ENCODE measurements at regions not wholly inside any gene's neighbourhood (a gene's known extent, or its start where the extent isn't known, plus 50 kb on each side); places are given as distances from the start of the nearest gene placed in this dataset.

DNA sequence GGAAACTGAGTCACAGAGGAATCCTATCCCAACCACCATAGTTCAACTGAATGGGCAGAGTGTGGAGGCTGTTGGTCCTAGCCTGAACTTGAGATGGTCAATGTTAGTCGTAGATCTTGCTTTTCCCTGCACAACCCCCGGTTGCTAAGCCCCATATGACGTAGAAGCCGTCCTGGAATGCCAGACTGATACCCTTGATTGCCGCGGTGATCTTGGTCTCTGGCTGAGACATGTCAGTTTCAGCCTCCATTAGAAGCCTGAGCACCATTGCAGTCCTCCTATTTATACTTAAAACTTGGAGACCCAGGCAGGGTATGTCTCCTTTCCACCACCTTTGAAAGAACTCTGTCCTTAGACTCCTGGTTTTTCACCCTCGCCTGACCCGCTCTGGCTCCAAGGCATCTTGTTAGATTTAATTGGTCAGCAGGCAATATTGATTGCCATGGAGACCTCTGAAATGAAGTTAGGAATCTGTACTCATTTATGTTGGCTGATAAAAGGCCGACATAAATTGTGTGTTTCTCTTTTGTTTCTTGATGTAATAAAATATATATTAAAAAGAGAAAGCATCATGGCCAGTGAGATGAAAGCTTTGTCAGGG, 53.4 kb downstream of the RPLP1 start:
- TF ChIP-seq, protein P1, sequence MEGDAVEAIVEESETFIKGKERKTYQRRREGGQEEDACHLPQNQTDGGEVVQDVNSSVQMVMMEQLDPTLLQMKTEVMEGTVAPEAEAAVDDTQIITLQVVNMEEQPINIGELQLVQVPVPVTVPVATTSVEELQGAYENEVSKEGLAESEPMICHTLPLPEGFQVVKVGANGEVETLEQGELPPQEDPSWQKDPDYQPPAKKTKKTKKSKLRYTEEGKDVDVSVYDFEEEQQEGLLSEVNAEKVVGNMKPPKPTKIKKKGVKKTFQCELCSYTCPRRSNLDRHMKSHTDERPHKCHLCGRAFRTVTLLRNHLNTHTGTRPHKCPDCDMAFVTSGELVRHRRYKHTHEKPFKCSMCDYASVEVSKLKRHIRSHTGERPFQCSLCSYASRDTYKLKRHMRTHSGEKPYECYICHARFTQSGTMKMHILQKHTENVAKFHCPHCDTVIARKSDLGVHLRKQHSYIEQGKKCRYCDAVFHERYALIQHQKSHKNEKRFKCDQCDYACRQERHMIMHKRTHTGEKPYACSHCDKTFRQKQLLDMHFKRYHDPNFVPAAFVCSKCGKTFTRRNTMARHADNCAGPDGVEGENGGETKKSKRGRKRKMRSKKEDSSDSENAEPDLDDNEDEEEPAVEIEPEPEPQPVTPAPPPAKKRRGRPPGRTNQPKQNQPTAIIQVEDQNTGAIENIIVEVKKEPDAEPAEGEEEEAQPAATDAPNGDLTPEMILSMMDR (IDR thresholded peaks at IDR 0.05; ENCODE audit: low read depth, low read length), result no peak
- no peak overlapping the region for H3K4me3 ChIP-seq (ENCODE audit: low read depth, low read length)

DNA sequence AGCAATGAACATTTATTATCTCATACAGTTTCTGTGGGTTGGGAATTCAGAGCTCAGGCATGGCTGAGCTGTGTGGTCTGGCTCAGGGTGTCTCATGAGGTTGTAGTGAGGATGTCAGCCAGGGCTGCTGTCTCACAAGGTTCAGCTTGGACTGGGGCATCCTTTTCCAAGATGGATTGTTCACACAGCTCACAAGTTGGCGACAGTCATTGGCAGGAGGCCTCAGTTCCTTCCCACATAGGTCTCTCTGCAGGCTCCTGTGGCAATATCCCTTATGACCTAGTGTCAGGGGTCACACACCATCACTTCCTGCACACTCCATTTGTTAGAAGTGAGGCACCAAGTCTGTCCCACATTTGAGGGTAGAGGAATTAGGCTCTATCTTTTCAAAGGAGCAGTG, 56.0 kb downstream of the RPLP1 start:
- TF ChIP-seq, protein P1 (IDR thresholded peaks at IDR 0.05; ENCODE audit: low read depth, low read length), result no peak
- H3K4me3 ChIP-seq (ENCODE audit: low read depth, low read length), result no peak overlapping the region

DNA sequence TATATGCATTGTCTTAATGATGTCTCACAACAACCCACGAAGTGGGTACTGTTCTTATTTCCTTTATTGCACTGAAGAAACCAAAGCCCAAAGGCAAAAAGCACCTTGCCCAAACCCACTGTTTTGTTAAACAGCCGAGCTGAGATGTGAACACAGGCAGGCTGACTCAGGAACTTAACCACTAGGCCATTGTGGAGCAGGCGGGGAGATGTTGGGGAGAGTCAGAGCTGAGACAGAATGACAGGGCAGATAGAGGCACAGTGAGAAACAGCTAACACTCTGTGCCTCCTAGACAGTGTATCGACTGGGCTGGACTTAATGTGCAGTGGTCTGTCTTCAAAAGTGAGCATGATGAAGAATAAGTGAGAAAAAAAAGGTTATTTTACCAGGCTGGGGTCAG, 56.5 kb downstream of the RPLP1 start:
- TF ChIP-seq, protein P1 (IDR thresholded peaks at IDR 0.05; ENCODE audit: low read depth, low read length), result no peak
- H3K4me3 ChIP-seq (ENCODE audit: low read depth, low read length), result no peak overlapping the region

DNA sequence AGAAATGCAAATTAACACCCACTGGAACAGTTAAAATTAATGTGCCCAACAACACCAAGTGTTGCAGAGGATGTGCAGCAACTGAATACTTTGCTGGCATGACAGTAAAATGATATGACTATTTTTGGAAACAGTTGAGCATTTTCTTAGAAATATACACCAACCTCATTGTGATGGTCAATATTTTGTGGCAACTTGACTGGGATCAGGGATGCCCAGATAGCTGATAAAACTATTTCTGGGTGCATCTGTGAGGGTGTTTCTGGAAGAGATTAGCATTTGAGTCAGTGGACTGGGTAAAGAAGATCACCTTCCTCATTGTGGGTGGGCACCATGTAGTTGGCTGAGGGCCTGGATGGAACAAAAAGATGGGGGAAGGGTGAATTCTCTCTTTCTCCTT, 57.9 kb downstream of the RPLP1 start:
- TF ChIP-seq, protein P1 (IDR thresholded peaks at IDR 0.05; ENCODE audit: low read depth, low read length), result no peak
- H3K4me3 ChIP-seq (ENCODE audit: low read depth, low read length), result no peak overlapping the region

DNA sequence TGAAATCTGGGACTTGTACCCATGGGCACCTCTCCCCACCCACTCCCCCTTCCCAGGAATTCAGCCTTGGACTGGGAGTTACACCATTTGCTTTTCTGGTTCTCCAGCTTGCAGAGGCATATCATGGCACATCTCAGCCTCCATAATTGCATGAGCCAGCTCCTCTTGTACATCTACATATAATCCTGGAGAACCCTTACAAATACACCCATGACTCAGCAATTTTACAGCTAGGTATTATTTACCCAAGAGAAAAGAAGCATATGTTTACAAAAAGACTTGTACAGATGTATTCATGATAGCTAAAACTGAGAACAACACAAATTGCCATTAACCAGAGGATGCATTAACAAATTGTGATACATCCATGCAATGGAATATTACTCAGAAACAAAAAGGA, 58.4 kb downstream of the RPLP1 start:
- no peak overlapping the region for H3K4me3 ChIP-seq (ENCODE audit: low read depth, low read length)
- TF ChIP-seq, protein P1 (IDR thresholded peaks at IDR 0.05; ENCODE audit: low read depth, low read length), result no peak

DNA sequence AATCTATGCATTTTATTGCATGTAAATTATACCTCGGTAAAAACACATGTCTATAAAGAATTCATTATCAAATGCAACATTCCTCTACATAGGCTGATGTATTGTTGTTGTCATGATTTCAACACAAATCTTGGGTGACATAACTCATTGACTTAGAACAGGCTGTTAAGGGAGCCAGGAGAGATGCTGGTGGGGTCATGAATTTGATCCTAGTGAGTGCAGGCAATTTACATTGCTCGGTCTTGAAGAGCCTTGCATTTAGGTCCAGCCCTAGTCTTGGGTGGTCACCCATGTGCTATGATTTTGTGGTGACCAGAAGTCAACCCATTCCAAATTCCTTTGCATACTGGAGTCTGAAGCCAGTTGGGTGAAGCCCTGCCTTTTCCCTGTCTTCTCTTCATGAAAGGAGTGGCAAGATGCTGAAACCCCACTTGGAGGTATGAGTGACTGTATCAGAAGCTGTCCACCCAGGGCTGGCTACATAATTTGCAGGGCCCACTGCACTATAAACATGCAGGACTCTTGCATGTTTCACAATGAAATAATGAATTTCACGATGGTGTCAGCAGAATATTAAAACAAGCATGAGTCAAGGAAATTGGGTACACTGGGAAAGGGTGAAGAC, 59.2 kb downstream of the RPLP1 start:
- TF ChIP-seq, protein P1 (IDR thresholded peaks at IDR 0.05; ENCODE audit: low read depth, low read length), result no peak
- H3K4me3 ChIP-seq (ENCODE audit: low read depth, low read length), result no peak overlapping the region

DNA sequence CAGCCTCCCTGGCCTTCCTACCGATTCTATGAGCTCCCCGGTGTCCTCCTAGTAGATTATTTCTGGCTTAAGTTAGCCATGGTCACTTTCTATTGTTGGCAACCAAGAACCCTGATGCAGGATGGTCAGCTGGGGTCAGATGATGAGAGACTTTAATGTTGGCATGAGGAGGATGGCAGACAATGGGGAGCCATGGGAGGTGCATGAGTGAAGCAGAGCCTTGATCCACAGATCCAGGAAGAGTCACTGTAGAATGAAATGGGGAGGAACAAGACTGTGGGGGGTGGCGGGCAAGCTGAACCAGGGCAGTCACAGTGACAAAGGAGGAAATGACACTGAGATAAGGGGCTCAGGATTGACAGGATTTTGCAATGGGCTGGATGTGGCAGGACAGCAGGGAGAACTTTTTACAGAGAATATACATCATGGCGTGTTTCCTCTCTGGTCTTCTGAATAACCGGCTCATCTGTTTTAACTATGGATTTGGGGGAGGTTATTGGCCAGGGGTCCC, 60.9 kb downstream of the RPLP1 start:
- no peak overlapping the region for H3K4me3 ChIP-seq (ENCODE audit: low read depth, low read length)
- TF ChIP-seq, protein P1 (IDR thresholded peaks at IDR 0.05; ENCODE audit: low read depth, low read length), result no peak
